SK-N-MC (cell line): ENCODE measurements at regions not wholly inside any gene's neighbourhood (a gene's known extent, or its start where the extent isn't known, plus 50 kb on each side); places are given as distances from the start of the nearest gene placed in this dataset.

ENCODE experiments used
- EZH2 ChIP-seq: fragments of 200-600 bp; sonication (generic); IDR thresholded peaks from one replicate; pipeline ENCODE4 v1.6.1; 2017; ENCODE audit warnings: antibody characterized with exemption
- FOXP2 ChIP-seq: optimal IDR thresholded peaks from 2 replicates; pipeline ENCODE3; 2011; ENCODE audit warnings: mild to moderate bottlenecking, moderate library complexity; ENCODE audit not compliant: insufficient read depth; ENCODE audit errors: extremely low read length, control extremely low read depth
- POLR2AphosphoS5 ChIP-seq: IDR thresholded peaks from 2 replicates; pipeline ENCODE4 v1.6.1; 2012; ENCODE audit warnings: mild to moderate bottlenecking, low read depth, low read length, borderline replicate concordance

DNA sequence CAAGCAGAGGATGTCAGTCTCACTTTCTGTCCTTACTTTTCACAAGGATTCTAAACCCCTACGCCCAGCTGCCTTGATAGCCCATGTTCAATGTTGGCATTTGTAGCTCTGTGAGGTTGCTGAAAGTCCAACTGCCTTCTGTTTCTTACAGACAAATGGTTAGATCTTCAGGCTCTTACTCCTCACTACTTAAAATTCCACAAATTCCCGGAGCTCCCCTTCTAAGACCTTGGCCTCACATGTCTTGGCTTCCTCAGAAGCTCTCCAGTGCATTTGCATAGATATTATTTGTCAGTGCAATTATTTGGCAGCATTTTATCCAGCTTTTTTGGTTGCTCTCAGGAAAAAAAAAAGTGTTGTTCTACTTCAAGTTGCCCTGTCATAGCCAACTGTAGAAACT is 453.7 kb upstream of the CELF4 start:
- no peak for TF ChIP-seq POLR2AphosphoS5
- TF ChIP-seq EZH2: no peak
- TF ChIP-seq FOXP2: no peak
